HG03342 (cell line): ENCODE measurements at regions not wholly inside any gene's neighbourhood (a gene's known extent, or its start where the extent isn't known, plus 50 kb on each side); places are given as distances from the start of the nearest gene placed in this dataset.

ENCODE experiments used
- ATAC-seq: cut with Tn5 transposase; IDR thresholded peaks from one replicate; pipeline ENCODE4 v1.9.1; 2021; ENCODE audit warnings: mild to moderate bottlenecking, moderate library complexity; ENCODE audit not compliant: unreplicated experiment

DNA sequence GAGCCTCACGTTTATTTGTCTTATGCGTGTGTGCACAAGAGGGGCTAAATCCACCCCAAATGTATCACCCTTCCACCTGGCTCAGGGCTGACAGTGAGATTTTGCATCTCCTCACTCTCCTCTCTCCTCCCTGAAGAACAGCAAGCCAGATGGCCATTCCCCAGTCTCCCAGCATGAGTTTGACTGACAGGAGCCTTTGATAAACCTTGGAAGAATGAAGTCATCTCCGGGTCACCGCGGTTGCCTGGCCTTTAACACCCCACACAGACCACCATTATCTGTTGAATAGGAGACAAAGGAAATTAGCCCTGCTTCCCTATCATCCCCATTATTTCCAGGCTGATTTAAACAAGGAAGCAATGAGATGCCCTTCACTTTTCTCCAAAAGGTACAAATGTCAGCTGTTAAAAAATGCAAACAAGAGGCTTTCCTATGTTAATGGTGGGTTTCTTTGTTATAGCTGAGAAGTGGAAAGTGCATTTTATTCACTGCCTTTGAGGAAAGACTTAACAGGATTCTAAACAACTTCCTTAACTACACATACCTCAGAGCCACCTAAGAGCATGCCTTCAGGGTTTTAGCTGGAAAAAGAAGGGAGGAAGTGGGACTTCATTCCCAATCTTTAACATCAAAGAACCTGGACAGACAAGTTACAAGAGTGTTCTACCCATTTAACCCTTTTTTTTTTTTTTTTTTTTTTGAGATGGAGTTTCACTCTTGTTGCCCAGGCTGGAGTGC, 524.8 kb upstream of the ID4 start:
- ATAC-seq, result no peak

DNA sequence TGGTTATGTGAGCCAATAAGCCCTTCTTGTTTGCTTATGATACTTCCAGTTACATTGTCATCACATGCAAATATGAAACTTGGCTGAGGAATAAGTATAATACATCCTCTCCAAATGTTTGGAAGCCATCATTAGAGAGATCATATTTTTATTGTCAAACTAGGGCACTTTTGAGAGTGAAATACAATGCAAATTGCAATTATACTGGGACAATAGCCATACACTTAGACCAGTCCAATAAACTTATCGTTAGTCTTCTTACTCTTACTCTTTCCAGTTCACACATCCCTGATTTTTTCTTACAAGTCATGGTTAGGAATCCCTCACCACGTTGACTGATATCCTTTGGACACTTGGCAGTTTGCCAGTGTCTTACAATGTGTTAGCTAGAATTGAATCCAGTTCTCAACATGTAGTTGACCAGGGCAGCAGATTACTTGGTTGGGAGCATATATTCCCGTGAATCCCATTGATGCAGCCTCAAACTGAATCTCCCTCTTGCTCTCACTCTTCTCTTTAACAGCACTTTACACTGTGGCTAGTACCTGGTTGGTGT, 519.7 kb upstream of the ID4 start:
- no peak for ATAC-seq

DNA sequence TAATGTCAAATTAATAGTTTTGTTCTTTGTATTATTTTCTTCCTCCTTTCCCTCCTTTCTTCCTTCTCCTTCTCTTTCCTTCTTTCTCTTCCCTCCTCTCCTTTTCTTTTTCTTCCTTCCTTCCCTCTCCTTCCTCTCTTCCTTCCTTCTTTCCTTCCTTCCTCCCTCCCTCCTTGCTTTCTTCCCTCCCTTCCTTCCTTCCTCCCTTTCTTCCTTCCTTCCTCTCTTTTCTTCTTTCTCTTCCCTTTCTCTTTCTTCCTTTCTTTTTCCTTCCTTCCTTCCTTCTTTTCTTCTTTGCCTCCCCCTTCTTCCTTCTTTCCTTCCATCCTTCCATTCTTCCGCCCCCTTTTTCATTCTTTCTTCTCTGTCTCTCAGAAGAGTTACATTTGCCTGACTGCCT, 518.2 kb upstream of the ID4 start:
- no peak for ATAC-seq

DNA sequence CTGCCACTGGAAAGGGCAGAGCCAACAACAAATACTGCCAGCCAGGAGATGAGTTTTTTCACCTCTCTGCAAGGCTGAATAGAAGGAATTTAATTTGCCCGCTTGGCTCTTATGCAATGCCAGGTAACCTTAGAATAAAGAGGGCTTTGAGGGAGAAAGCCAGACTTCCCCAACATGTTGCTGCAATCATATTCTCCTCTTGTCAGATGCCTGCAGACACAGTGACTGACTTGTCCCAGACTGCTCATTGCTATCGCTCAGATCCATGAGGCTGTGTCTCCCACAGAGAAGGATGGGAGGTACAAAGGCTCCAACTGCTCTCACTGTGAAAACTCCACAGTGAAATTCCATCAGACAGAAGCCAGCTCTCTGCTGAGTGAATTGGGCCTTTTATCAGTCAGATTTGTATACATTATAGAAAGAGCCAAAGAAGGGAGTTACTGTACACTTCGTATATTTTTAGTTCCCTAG, 517.0 kb upstream of the ID4 start:
- ATAC-seq, result no peak

DNA sequence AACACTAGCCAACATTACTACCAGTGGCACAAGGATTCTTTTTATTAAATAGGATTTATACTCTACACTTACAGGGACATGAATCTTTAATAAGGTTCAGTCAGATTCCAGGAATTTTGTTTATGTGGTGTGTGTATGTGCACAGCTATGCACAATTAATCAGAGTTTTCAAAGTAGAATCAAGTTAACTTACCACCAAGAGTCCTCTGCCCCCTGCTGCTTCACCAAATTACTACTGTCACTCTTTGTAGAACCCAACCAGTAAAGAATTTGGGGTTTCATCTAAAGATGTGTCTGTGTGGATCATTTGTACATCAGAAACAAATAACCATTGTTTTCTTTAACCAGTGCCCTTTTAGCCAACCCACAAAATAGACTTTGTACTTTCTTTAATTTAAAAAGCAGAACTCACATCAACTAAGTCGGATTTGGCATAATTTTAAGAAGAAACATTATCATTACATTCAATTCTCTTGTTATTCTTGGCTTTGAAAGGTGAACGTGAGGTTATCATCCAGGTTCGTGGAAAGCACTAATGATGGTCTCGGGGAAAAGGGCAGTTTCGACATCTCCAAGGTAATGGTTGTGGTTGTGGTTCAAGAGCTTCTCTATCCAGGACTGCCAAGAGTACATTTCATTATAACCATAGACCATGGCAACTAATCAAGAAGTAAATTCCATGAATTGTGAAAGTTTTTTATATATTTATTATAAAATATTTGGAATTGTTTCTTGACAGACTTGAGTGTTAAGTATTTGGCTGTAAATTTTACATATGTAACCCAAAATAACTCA, 514.3 kb upstream of the ID4 start:
- ATAC-seq, result no peak

DNA sequence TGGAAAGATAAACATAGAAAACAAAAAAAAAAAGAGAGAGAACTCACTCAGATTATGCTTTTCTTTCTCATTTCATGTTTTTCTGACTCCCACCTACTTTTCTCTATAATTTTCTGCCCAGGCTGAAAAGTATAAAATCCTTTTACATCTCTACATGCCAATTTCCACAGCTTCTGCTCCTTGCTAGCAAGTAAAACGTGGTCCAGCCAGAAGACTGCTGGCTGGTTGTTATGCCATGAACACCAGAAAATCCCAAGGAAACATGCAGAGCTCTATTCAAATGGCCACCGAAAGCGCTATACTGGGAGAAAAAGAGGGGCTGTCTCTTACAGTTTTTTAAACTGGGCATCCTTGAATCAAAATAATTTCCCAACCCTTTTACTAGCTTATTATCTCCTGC, 512.8 kb upstream of the ID4 start:
- no peak for ATAC-seq

DNA sequence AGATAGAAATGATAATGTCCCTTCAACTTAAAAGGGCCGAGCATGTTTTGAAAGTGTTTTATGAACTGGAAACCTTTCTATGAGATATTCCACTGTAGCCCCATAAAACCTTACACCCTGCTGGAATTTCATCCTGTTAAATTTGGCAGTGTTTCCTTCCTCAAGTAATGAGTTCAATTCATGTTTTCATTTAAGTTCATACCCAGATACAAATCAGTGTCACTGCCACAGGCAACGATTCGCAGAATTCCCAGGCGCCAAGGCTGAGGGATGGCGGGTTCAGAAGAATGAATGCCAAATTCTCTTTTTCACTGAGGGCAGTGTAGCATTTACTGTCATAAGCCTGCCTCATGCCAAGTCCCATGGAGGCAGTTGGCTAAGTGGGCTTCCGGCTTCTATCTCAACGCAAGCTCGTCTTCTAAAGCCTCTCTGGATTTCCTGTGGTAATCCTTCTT, 511.8 kb upstream of the ID4 start:
- no peak for ATAC-seq

DNA sequence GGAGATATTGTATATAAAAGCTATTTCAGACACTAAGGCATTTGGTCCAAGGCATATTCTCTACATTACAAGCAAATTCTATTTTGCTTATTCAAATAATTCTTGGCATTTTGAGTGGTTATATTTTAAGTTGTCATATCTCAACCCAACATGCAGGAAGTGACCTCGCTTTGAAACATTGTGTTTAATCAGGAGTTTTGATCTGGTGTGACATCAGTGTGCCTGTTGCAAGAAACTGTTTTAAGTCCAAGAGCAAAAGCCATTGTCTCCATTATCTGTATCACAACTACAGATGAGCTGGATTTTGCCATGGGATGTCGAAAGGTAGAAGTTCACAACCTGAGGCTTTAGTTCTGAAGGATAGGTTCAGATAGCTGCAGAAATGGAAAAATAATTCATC, 509.9 kb upstream of the ID4 start:
- no peak for ATAC-seq

DNA sequence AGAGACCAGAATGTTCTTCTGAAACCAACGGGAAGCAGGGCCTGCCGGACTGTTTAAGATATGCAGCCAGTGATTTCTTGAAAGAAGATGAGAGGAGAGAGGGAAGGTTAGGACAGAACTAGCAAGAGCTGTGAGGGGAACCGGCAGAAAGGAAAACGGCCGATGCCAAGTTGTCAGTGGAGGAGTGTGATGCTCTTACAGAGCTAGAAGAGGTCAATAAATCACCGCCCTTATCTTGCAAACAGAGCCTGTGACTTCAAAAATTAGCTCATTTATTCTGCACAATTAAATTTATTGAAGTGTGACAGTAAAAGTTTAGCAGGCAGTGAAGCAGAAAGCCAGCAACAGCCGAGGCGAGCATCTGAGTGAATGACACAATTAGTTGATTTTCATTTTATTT, 509.5 kb upstream of the ID4 start:
- no peak for ATAC-seq

DNA sequence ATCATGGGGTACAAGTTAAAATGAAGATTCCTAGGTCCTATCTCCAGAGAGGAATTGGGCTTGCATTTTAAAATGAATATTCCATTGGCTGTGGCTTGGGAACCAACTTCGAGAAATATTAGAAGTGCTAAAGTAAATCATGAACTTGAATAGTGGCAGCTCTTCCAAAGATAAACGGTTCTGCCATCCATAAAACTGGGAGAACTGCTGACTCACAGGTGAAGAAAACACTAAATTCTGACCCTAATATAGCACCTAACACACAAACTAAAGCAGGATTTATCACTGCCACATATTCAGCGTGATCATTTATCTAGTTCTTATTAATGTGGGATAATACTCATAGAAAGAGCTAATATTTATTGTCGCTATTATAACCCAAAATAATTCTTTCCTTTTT, 508.1 kb upstream of the ID4 start:
- no peak for ATAC-seq

DNA sequence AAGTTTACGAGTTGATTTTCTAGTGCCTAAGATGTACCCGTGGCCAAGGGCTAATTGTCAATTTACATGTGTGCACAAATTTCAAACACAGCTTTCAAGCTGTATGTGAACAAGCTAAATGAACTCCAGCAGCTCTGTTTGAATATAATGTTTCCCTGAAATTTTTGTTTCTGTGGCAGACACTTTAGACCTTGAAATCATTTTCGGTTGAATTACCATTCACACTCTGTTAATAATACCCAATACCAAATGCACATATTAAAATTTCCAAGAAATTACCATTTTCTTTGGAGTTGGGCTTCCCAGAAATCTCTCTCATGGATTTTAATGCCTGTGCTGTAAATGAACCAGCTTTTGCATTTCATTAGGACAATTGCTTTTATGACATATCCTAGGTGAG, 506.1 kb upstream of the ID4 start:
- no peak for ATAC-seq

DNA sequence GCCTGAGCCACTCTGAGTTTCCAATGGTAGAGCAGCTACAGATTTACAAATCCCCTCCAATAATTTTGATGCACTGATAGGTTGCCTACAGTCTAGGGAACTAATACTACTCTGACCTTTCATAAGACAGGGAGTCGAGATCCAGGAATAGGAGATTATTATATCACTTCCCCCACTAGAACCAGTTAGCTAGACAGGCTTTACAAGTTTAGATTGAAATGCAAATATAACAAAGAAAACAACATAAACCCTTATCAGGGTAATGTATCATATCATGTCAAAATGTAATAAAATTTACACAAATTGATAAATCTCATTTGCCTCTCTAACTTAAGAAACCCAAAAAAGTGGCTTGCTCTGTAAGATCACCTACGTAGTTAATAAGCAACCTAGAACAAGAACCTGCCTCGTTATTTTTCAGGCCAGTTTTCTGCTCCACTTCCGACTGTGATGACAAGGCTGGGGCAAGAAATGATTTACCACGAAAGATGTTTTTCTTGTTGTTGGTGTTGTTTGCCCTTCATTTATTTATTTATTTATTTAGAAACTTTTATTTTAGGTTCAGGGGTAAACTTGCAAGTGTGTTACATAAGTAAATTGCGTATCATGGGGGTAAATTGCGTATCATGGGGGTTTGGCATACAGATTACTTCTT, 504.2 kb upstream of the ID4 start:
- ATAC-seq, result no peak

DNA sequence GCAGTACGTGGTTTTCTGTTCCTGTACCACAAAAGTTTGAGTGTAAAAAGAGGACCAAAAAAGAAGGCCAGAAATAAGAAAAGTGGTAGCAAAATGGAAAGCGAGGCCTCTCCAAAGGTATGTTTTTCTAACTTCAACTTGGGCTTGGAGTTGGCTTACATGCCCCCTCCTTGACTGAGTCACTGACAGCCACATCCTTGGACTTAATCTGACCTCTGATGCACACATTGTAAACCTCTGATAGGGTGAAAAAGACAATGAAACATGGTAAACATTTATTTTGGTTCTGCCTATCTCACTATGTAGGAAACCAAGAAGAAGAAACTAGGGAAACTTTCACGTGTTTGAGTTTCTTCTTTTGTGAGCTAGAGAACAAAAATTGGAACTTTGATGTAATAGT, 503.2 kb upstream of the ID4 start:
- no peak for ATAC-seq

DNA sequence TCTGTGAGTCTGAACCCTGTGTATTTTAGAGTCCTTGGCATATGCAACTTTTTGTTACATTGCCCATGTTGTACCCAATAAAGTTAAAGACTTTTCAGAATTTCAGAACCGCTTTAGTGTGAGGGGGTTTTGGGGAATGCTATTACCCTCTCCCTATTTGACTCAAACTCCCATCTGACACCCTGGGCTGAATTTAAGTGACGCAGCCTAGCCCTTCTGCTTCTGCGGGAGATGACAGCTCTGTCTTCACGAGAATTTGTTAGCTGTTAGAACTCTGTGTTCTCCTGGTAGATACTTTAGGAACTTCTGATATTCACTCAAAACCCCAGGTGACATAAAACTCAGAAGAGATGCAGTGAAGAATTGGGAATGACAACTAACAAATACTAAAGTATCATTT, 500.6 kb upstream of the ID4 start:
- no peak for ATAC-seq

DNA sequence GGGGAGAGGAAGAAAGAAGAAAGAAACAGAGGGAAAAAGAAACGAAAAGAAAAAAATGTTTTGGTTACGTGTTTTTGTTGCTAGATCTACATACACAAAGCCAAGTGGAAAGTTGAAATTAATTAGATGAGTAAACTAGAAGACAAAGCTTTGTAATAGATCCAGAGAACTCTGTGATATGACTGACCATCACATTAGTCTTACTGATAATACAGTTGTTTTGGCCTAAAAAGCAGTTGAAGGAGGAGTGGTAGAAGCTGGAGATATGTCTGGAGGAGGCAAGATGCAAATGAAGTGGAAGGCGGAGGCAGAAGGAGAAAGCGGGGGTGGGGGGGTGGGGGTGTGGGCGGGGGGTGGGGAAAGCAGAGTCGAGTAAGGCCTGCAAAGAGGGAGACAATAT, 500.1 kb upstream of the ID4 start:
- no peak for ATAC-seq

DNA sequence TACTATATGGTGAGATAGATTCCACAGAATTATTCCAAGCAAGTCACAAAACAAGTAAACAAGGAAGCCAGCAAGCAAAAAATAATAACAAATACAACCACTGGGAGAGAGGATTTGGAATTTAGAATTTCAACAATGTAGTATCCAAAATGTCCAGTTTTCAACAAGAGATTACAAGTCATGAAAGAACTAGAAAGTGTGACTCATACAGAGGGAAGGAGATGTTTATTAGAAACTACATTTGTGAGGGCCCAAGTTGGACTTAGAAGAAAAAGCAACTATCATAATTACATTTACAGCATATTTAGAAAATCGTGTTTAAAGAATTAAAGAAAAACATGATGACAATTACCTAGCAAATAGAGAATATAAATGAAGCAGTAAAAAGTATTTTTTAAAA, 494.6 kb upstream of the ID4 start:
- no peak for ATAC-seq

DNA sequence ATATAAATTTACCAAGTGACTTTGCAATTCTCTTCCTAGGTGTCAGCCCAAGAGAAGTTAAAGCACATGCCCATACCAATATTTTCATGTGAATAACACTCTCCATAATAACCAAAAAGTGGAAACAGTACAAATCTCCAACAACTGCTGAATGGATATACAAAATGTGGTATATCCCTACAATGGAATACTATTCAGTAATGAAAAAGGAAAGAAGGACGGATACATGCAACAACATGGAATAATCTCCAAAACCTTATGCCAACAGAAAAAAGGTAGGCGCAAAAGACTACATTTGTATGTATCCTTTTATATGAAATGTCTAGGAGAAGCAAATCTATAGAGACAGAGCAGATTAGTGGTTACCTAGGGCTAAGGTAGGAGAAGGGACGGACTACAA, 487.7 kb upstream of the ID4 start:
- no peak for ATAC-seq

DNA sequence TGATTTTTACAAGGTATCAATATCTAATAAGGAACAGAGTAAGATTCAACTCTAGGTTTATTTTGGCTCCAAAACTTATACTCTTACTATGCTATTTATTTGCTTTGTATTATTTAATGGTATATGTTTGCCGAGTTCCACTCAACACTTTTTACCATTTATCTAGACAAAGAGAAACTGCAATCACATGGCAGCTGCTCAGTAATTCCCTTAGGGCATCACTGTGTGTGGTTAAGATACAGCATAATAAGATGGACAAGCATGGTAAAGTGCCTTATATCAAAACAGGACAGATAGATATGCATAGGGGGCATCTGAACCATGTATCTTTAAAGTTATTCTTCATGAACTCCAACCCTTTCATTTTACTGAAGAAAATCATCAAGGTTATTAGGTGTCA, 483.0 kb upstream of the ID4 start:
- ATAC-seq, result no peak

DNA sequence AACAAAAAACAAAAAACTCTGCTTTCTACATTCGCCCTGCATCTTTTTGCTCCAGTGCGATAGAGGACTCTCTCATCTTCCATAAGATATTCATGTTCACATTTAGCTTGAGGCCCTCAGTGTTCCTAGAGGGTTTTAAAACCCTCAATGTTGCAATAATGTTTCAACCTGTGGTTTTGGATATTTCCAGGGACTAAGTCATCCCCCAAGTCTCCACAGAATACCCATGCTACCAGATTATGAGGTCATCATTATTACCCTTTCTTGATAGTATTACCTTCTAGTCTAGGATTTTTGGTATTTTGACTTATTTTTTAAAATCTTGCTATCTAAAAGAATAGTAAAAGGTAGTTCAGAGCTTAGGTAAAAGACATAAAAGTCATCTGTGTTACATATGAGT, 480.5 kb upstream of the ID4 start:
- ATAC-seq, result no peak

DNA sequence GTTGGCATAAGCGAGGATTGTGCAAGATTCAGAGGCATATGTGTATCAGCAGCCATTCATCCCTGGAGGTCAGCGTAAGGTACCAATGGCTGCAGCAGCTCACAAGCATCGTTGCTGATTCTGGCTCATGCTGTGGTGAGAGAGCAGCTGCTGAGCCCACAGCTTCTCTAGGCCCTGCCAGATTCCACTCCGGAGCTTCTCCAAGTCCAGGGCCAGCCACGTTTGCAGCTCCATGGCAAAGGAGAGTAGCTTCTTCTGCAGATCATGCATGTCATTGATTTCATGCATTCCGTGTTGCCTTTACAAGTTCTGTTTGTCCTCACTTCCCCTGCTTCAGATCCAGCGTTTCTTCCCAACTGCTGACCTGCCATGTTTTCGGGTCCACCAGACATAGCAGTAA, 474.8 kb upstream of the ID4 start:
- no peak for ATAC-seq

DNA sequence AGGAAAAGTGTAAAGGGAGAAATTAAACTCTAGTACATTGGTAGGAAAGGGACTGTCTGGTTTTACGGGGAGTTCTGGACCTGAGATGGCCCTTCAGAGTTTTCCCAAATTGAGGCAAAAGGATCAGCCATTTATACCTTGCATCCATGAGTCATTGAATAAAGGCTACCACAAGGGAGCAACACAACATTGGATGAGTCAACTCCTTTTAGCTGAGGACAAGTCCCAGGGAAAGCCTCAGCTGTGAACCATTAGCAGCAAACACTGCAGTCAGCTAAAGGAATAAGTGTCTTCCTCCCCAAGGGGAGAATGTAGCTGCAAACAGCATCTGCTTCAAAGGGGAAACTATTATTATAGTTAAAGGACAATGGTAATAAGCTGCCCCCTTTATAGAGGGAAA, 468.7 kb upstream of the ID4 start:
- no peak for ATAC-seq

DNA sequence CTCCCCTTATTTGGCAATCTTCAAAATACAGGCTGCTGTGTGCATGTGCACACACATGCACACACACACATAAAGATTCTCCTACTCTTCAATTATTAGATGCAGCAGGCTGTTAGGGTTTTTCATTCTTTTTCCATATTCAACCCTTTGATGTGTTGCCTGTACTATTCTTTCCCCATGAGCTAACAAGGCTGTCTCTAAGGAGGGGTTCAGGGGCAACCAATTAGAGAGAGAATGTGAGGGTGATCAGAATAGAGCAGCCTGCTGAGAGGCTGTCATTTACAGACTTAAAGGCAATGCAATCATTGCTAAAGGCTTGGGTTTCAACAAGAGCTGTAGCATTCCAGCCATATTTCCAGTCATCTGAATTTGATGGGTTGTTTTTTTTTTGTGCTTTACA, 467.4 kb upstream of the ID4 start:
- no peak for ATAC-seq
